Pulmonary artery endothelial cell (primary cell): ENCODE measurements at regions not wholly inside any gene's neighbourhood (a gene's known extent, or its start where the extent isn't known, plus 50 kb on each side); places are given as distances from the start of the nearest gene placed in this dataset.

Experiments
- DNase-seq: peaks from one replicate; pipeline ENCODE4 v3.0.0-alpha.2; 2011; ENCODE audit warnings: low read depth, low spot score

DNA sequence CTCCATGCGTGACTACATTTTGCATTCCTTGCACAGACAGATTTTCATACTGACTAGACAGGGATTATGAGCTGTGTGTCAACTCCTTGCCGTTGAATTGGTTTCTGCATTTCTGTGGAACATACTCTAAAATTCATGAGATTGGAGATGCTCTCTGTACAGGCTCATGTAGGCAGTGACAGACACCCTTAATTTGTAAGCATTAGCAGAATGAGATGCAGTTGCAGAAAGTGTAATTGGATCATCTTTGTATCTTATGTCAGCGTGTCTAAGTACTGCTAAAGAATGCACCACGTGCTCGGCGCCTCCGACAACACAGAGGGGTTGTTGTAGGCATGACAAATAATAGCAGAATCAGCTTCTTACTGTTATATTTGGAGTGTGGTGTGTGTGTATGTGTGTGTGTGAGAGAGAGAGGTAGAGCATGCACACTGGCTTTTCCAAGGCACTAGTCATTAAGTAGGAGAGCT, 212.4 kb downstream of the CMPK2 start:
- DNase-seq: no peak

DNA sequence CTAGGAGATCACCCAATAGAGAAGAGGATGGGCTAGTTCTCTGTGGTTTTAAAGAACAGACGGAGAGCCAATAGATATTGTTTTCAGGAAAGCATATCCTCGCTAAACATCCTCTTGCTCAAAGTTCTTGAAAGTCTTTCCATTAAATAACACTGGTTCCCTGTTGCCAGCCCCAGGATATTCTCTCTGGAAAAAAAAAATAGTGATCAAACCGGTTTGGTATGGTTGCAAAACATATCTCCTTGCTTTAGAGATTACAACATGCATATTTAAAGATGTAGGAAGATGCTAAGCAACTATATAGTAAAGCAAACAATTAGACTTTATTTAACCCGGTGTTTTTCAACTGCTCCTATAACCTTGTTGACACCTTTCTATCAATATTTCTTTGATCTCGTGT, 211.4 kb downstream of the CMPK2 start:
- DNase-seq: no peak

DNA sequence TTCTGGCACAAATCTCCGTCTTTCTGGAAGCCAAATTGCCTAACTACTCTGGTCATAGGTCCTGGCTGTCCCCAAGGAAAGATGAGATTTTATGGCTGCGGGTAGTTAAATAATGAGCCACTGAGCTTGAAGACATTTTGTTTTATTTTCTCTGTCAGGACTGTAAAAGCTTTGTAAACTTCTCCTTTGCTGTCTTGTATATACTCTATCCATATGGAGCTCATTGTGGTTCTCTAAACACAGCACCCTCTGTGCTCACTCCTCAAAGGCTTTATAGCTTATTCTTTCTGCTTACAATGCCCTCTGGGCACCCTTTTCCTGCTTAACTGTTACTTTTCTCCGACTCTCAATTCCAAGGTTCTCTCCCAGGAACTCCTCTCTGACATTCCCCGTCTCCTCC, 209.1 kb downstream of the CMPK2 start:
- no peak for DNase-seq

GRCh38 chr2:6657136-6657535, 208.6 kb downstream of the CMPK2 start:
- DNase-seq: no peak

- no peak for DNase-seq
Observed at GRCh38 chr2:6657855-6658254, 207.9 kb downstream of the CMPK2 start.

GRCh38 chr2:6664332-6665061, 201.2 kb downstream of the CMPK2 start:
- DNase-seq: no peak

DNA sequence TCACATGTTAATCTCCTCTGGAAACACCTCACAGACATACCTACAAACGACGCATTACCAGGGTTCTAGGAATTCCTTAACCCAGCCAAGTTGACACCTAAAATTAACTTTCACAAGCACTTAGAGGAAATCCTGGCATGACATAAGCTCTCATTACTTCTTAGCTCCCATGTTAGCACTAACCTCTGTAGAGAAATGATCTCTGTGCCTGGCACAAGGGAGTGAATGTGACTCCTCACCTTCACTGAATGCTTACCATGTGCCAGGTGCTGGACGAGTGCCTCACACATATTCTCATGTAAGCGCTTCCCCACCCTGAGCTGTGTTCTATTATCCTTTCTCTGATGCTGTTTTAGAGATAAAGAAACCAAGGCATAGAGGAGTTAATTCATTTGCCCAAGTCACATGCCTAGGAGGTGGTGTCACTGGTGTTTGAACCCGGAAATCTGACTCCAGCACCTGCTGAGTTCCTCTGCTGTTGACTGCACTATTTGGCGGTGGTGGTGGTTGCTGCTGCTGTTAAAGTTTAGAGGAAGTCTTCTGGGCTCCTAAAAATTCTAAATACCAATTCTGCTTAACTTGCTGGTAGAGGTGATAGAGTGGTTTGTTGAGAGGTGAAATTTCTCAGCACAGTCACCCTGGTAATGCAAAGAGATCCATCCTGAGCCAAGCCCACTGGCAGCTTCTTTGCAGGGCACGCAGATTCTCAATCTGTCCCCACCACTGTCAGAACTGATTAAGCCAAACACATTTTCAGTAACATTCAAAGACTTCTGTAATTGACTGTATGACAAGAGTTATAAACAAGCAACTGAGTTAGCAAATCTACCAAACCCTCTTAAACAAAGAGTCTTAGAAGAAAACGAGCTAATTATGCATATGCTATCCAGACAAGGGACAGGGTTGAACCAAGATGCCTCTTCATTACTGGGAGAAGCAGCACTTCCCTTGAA, 200.3 kb downstream of the CMPK2 start:
- DNase-seq: no peak

- DNase-seq: no peak
Observed at GRCh38 chr2:6667326-6667725, 198.4 kb downstream of the CMPK2 start.

DNA sequence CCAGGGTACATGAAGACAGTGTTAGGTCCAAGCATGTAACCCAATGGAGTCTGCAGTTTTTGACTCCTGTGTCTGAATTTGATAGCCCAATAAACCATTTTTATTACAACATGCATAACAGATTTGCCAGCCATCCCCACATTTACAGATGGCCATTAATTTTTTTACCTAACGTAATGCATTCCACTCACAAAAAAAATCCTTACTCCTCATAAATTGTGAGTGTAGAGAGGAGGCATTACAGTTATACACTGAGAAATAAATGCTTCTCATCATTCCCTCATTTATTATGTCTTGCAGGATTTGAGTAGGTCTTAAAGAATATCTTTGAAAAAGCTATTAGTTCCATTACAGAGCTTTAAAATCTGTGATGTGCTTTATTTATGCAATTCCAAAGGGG, 193.8 kb downstream of the CMPK2 start:
- no peak for DNase-seq

DNA sequence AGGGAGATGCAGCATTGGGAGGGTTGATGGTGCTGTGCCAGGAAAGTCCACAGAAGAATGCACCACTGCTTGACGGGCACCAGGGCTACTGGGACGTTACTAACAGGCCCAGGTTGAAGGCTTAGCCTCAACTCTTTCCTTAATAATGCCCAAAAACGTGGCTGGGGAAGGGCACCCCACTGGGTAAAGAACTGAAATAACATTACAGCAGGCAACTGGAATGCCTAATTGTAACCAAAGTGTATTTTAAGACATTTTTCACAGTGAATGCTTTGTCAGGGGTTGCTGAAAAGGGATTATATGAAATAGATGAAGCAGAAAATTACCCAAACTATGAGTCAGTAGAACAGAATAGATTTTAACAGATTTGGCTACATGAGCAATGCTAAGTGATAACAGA, 191.3 kb downstream of the CMPK2 start:
- no peak for DNase-seq

DNA sequence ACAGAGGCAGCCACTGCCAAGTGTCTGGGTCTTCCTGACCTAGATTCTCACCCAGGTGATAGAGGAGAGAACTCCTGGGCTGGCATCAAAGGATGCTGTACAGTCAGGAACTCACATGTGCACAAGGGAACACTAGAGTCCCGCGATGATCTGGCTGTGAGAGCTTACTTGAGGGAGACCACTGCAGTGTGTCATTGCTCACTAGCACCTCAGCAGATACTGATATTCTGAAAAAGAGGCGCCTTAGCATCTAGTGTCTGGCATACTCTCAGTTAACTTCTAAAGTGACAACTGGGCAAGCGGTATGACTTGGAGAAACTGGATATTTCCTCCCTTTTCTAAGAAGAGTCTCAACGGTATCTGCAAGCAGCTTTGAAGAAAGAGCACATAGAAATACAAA, 189.9 kb downstream of the CMPK2 start:
- DNase-seq: no peak

- no peak for DNase-seq
Observed at GRCh38 chr2:6676241-6676640, 189.5 kb downstream of the CMPK2 start.

DNA sequence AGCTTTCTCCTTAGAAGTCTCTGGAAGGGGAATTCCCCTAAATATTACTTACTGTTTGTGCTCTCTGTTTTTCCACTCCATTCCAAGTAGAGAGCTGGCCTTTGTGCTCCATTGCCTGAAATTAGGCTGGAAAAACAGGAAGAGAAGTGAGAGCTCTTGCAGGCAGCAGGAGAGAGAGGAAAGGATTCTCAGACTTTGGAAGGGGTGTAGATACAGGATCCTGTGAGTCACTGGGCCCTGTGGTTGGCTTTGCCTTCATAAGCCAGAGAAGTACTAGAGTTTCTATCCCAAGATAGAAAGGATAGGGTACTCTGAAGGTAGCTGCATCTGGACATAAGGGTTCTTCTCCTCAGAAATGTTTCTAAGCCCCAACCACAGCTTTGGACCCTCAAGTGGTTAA, 188.9 kb downstream of the CMPK2 start:
- no peak for DNase-seq

GRCh38 chr2:6679471-6679870, 186.2 kb downstream of the CMPK2 start:
- DNase-seq: no peak

GRCh38 chr2:6683516-6683915, 182.2 kb downstream of the CMPK2 start:
- DNase-seq: no peak

GRCh38 chr2:6685447-6685846, 180.3 kb downstream of the CMPK2 start:
- DNase-seq: no peak

- no peak for DNase-seq
Observed at GRCh38 chr2:6692056-6692455, 173.7 kb downstream of the CMPK2 start.

- DNase-seq: no peak
Observed at GRCh38 chr2:6692819-6693218, 172.9 kb downstream of the CMPK2 start.

- no peak for DNase-seq
Observed at GRCh38 chr2:6694555-6694954, 171.2 kb downstream of the CMPK2 start.

- no peak for DNase-seq
Observed at GRCh38 chr2:6700335-6700734, 165.4 kb downstream of the CMPK2 start.

DNA sequence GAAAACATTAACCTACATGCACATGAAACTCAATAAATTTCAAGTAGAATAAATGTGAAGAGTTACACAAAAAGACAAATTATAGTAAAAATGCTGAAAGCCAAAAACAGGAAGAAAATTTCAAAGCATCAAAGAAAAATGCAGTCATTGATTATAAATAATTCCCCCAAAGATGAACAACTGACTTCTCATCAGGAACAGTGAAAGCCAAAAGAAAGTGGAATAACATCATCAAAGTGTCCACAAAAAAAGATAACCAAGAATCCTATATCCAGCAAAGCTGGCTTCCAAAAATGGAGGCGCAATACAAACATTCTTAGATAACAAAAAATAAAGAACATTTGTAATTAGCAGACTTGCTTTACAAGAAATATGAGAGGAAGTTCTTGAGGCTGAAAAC, 161.6 kb downstream of the CMPK2 start:
- DNase-seq: no peak

DNA sequence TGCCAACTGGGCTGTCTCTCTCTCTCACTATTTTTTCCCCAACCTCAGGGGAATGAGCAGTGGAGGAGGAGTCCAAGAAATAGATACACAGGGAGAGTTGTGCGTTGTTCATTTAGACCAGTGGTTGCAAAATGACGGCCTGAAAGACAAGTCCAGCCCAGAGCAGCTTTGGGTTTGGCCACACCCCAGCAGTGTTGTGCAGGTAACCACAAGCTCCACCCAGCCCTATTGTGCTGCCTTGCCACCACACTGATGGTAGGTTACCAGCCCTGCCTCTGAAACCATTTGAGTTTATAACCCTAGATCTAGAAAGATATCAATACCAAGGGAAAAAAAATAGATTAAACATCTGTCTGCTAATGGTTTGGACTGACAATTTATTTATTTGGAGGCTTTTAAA, 144.3 kb downstream of the CMPK2 start:
- no peak for DNase-seq

DNA sequence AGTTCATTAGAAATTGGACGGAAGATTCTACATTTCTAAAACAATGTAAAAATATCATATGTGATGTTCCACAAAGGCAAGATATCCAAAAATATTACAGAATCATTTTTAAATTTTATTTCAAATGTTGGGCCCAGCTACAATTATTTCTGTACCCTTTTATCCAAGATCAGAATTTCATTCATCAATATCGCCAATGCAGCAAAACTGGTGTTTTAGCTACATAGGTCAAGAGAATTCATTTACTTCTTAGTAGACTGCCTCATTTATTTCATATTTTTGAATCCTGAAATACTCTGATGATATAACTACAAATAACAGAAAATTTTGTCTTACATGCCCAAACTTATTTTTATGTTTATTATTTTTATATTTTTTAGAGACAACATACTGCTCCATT, 143.1 kb downstream of the CMPK2 start:
- DNase-seq: no peak
